EH (cell line): ENCODE measurements at regions not wholly inside any gene's neighbourhood (a gene's known extent, or its start where the extent isn't known, plus 50 kb on each side); places are given as distances from the start of the nearest gene placed in this dataset.
"Not testable (repeated sequence)": the region's sequence is repeated elsewhere in the genome, so short reads cannot be mapped to it uniquely, and the experiment has no call there.

Experiments
- DNase-seq: peaks from one replicate; pipeline ENCODE4 v3.0.0-alpha.2; 2015; ENCODE audit warnings: low read depth

GRCh38 chr4:38338939-38339338 is 325.1 kb upstream of the KLF3 start:
- not testable (repeated sequence) for DNase-seq

- no peak for DNase-seq
These were observed 320.4 kb upstream of the KLF3 start for GRCh38 chr4:38343608-38344007.

- peak; percentile 18 for DNase-seq
These were observed 319.1 kb upstream of the KLF3 start for GRCh38 chr4:38344929-38345328.

GRCh38 chr4:38347251-38347650 is 316.7 kb upstream of the KLF3 start:
- DNase-seq, result no peak

GRCh38 chr4:38354421-38354820 is 309.6 kb upstream of the KLF3 start:
- no peak for DNase-seq

- DNase-seq, result no peak
These were observed 309.1 kb upstream of the KLF3 start for GRCh38 chr4:38354872-38355271.

- no peak for DNase-seq
These were observed 307.3 kb upstream of the KLF3 start for GRCh38 chr4:38356686-38357085.

- DNase-seq, result no peak
These were observed 306.5 kb upstream of the KLF3 start for GRCh38 chr4:38357546-38357945.

- DNase-seq, result no peak
These were observed 304.9 kb upstream of the KLF3 start for GRCh38 chr4:38359113-38359512.

GRCh38 chr4:38360201-38360600 is 303.8 kb upstream of the KLF3 start:
- DNase-seq, result no peak

- DNase-seq, result no peak
These were observed 299.5 kb upstream of the KLF3 start for GRCh38 chr4:38364383-38364963.

- DNase-seq, result no peak
These were observed 298.7 kb upstream of the KLF3 start for GRCh38 chr4:38365261-38365660.

GRCh38 chr4:38365748-38366310 is 298.2 kb upstream of the KLF3 start:
- no peak for DNase-seq

GRCh38 chr4:38366456-38366855 is 297.5 kb upstream of the KLF3 start:
- DNase-seq, result peak; percentile 55

GRCh38 chr4:38366997-38367396 is 297.0 kb upstream of the KLF3 start:
- DNase-seq, result no peak

GRCh38 chr4:38367642-38368174 is 296.3 kb upstream of the KLF3 start:
- DNase-seq, result peak; percentile 44

GRCh38 chr4:38368613-38369012 is 295.4 kb upstream of the KLF3 start:
- peak; percentile 84 for DNase-seq

- peak; percentile 93 for DNase-seq
These were observed 292.6 kb upstream of the KLF3 start for GRCh38 chr4:38371391-38371851.

GRCh38 chr4:38373375-38373774 is 290.6 kb upstream of the KLF3 start:
- DNase-seq, result peak; percentile 21

GRCh38 chr4:38377195-38377594 is 286.8 kb upstream of the KLF3 start:
- DNase-seq, result peak; percentile 17

GRCh38 chr4:38378478-38378877 is 285.5 kb upstream of the KLF3 start:
- no peak for DNase-seq

GRCh38 chr4:38381788-38382187 is 282.2 kb upstream of the KLF3 start:
- DNase-seq, result peak; percentile 10

- DNase-seq, result no peak
These were observed 281.5 kb upstream of the KLF3 start for GRCh38 chr4:38382520-38382919.

- DNase-seq, result no peak
These were observed 280.3 kb upstream of the KLF3 start for GRCh38 chr4:38383646-38384121.
